Loucy (cell line): ENCODE measurements at regions not wholly inside any gene's neighbourhood (a gene's known extent, or its start where the extent isn't known, plus 50 kb on each side); places are given as distances from the start of the nearest gene placed in this dataset.
"Not testable (repeated sequence)": the region's sequence is repeated elsewhere in the genome, so short reads cannot be mapped to it uniquely, and the experiment has no call there.

Source experiments
- H2AFZ ChIP-seq: fragments of 200-600 bp; sonication (generic); 2 replicates; pipeline ENCODE4 v1.6.0; 2016; ENCODE audit warnings: antibody characterized with exemption, mild to moderate bottlenecking, low read length, moderate library complexity
- H3F3A ChIP-seq: fragments of 200-600 bp; 2 replicates; pipeline ENCODE4 v1.6.0; 2016; ENCODE audit warnings: antibody characterized with exemption, low read depth, mild to moderate bottlenecking
- H3K27me3 ChIP-seq: fragments of 200-600 bp; sonication (generic); 2 replicates; pipeline ENCODE4 v1.6.1; 2014; ENCODE audit warnings: low read length, mild to moderate bottlenecking; ENCODE audit not compliant: insufficient read depth, poor library complexity, severe bottlenecking
- H3K36me3 ChIP-seq: fragments of 200-600 bp; sonication (generic); 2 replicates; pipeline ENCODE4 v1.6.1; 2016; ENCODE audit warnings: low read length; ENCODE audit not compliant: insufficient read depth
- H3K4me1 ChIP-seq: fragments of 200-600 bp; sonication (generic); 2 replicates; pipeline ENCODE4 v1.5.1; 2014; ENCODE audit warnings: low read length, mild to moderate bottlenecking; ENCODE audit not compliant: insufficient read depth, poor library complexity, severe bottlenecking
- H3K4me2 ChIP-seq: fragments of 200-600 bp; sonication (generic); 2 replicates; pipeline ENCODE4 v1.6.0; 2014; ENCODE audit warnings: antibody characterized with exemption, low read length, low read depth, mild to moderate bottlenecking; ENCODE audit not compliant: poor library complexity, severe bottlenecking
- H3K4me3 ChIP-seq: fragments of 200-600 bp; sonication (generic); 2 replicates; pipeline ENCODE4 v1.5.1; 2014; ENCODE audit warnings: low read length, mild to moderate bottlenecking, mixed read lengths; ENCODE audit not compliant: poor library complexity, severe bottlenecking
- H3K79me2 ChIP-seq: fragments of 200-600 bp; sonication (generic); 2 replicates; pipeline ENCODE4 v1.6.1; 2014; ENCODE audit warnings: low read length; ENCODE audit not compliant: insufficient read depth
- H3K9ac ChIP-seq: fragments of 200-600 bp; sonication (generic); 2 replicates; pipeline ENCODE4 v1.6.0; 2014; ENCODE audit warnings: mild to moderate bottlenecking, low read depth, low read length, moderate library complexity; ENCODE audit not compliant: poor library complexity, severe bottlenecking
- H3K9me2 ChIP-seq: fragments of 200-600 bp; sonication (generic); replicated peaks from 2 replicates; pipeline ENCODE4 v1.6.1; 2016; ENCODE audit warnings: low read depth, low read length, mixed read lengths
- H3K9me3 ChIP-seq: fragments of 200-600 bp; sonication (generic); 2 replicates; pipeline ENCODE4 v1.6.1; 2014; ENCODE audit warnings: mild to moderate bottlenecking, antibody characterized with exemption, low read length, low read depth; ENCODE audit not compliant: insufficient read depth
- H4K20me1 ChIP-seq: fragments of 200-600 bp; sonication (generic); 2 replicates; pipeline ENCODE4 v1.6.0; 2014; ENCODE audit warnings: antibody characterized with exemption, low read length, mild to moderate bottlenecking; ENCODE audit not compliant: insufficient read depth, poor library complexity, severe bottlenecking
- CTCF ChIP-seq: fragments of 200-600 bp; sonication (generic); conservative IDR thresholded peaks from 2 replicates; pipeline ENCODE4 v1.5.1; 2014; ENCODE audit warnings: mild to moderate bottlenecking, antibody characterized with exemption, low read length
- EZH2phosphoT487 ChIP-seq: fragments of 200-600 bp; IDR thresholded peaks from 2 replicates; pipeline ENCODE4 v1.6.1; 2018; ENCODE audit warnings: antibody characterized with exemption, mild to moderate bottlenecking, moderate library complexity, borderline replicate concordance

- Histone ChIP-seq H3K27me3 (no peaks in the 10 kb centered on the region), H3K4me1 (no peaks in the 10 kb centered on the region), H3K36me3 (no peaks in the 10 kb centered on the region), H3K9me2 (no peaks in the 10 kb centered on the region), H3K79me2 (no peaks in the 10 kb centered on the region), H3K9ac (no peak overlapping the region), H3K4me3 (no peak overlapping the region), H3K9me3 (no peaks in the 10 kb centered on the region), H3F3A (no peaks in the 10 kb centered on the region), H2AFZ (no peak overlapping the region), H4K20me1 (no peaks in the 10 kb centered on the region), H3K4me2 (no peak overlapping the region)
- TF ChIP-seq EZH2phosphoT487 (no peak), CTCF (no peak)
These were observed 59.6 kb upstream of the MAN2A1 start for GRCh38 chr5:109630093-109630492.

GRCh38 chr5:109628591-109628990 lies 61.1 kb upstream of the MAN2A1 start:
- H3K36me3 ChIP-seq: no peaks in the 10 kb centered on the region
- H3K9me2 ChIP-seq: no peaks in the 10 kb centered on the region

GRCh38 chr5:109621266-109621665 lies 68.5 kb upstream of the MAN2A1 start:
- H2AFZ ChIP-seq: not testable (repeated sequence)

More at GRCh38 chr5:109628591-109628990, 61.1 kb upstream of the MAN2A1 start:
- H2AFZ ChIP-seq: no peak overlapping the region
- H3K4me3 ChIP-seq: no peak overlapping the region
- H3F3A ChIP-seq: no peaks in the 10 kb centered on the region
- H4K20me1 ChIP-seq: no peaks in the 10 kb centered on the region
- no peaks in the 10 kb centered on the region for H3K79me2 ChIP-seq
- no peaks in the 10 kb centered on the region for H3K27me3 ChIP-seq
- H3K4me1 ChIP-seq: no peaks in the 10 kb centered on the region
- TF ChIP-seq CTCF (no peak), EZH2phosphoT487 (no peak)
- no peak overlapping the region for H3K9ac ChIP-seq
- no peak overlapping the region for H3K4me2 ChIP-seq
- no peaks in the 10 kb centered on the region for H3K9me3 ChIP-seq

GRCh38 chr5:109620651-109621050 lies 69.1 kb upstream of the MAN2A1 start:
- Histone ChIP-seq H3K4me2 (no peak overlapping the region), H3F3A (no peaks in the 10 kb centered on the region), H3K36me3 (no peaks in the 10 kb centered on the region), H3K9me2 (no peaks in the 10 kb centered on the region), H3K4me3 (no peak overlapping the region), H3K9ac (no peak overlapping the region), H3K79me2 (no peaks in the 10 kb centered on the region), H3K4me1 (no peaks in the 10 kb centered on the region), H2AFZ (no peak overlapping the region), H3K9me3 (no peaks in the 10 kb centered on the region), H4K20me1 (no peaks in the 10 kb centered on the region), H3K27me3 (no peaks in the 10 kb centered on the region)
- TF ChIP-seq EZH2phosphoT487: no peak
- no peak for TF ChIP-seq CTCF

More at GRCh38 chr5:109621266-109621665, 68.5 kb upstream of the MAN2A1 start:
- not testable (repeated sequence) for H3K9me2 ChIP-seq, H3K9me3 ChIP-seq, H3F3A ChIP-seq, H3K9ac ChIP-seq, H3K79me2 ChIP-seq, H3K4me3 ChIP-seq, H3K27me3 ChIP-seq, H3K36me3 ChIP-seq, H4K20me1 ChIP-seq, H3K4me1 ChIP-seq, H3K4me2 ChIP-seq
